T-cell (primary cell): ENCODE measurements at regions not wholly inside any gene's neighbourhood (a gene's known extent, or its start where the extent isn't known, plus 50 kb on each side); places are given as distances from the start of the nearest gene placed in this dataset.

Source experiments
- ATAC-seq, 4 experiments: fragments of 200-7000 bp in 3 of 4; fragments of 150-1000 bp in 1 of 4; cut with Tn5 transposase; replicated peaks in 1 of 4; 1 replicate in 3 of 4; 2 replicates in 1 of 4; pipeline ENCODE4 v1.10.0; 2021; ENCODE audit warnings: moderate library complexity in 3 of 4, mild to moderate bottlenecking in 2 of 4, moderate number of reproducible peaks in 1 of 4
- CTCF ChIA-PET, 2 donors: fragments of 300-600 bp; sonication (Branson Sonifier 250); formaldehyde crosslinking; loops; one replicate each; lab custom pipeline; 2022; ENCODE audit warnings: antibody characterized with exemption in 2 of 2; lab: Charles Lee
- POLR2A ChIA-PET, 2 donors: fragments of 300-600 bp; sonication (Branson Sonifier 250); formaldehyde crosslinking; loops; one replicate each; lab custom pipeline; 2022; ENCODE audit warnings: antibody characterized with exemption in 2 of 2; lab: Charles Lee
- DNase-seq, 35 experiments: peaks; one replicate each; pipeline versions ENCODE4 v3.0.0 to v3.0.0-alpha.2; 2013 to 2023
- H3K27ac ChIP-seq: one replicate; pipeline ENCODE4 v1.5.1; 2013; ENCODE audit warnings: low read length
- H3K27me3 ChIP-seq, 2 experiments: replicated peaks in 1 of 2; 1 replicate in 1 of 2; 2 replicates in 1 of 2; pipeline versions ENCODE4 v1.6.1 to v1.7.0; 2013; ENCODE audit warnings: low read length in 1 of 2, mixed read lengths in 1 of 2; ENCODE audit not compliant: control insufficient read depth in 2 of 2, insufficient read depth in 2 of 2; ENCODE audit errors: extremely low read depth in 1 of 2
- H3K36me3 ChIP-seq, 2 donors: 1 replicate in 1 of 2; 2 replicates in 1 of 2; pipeline versions ENCODE4 v1.6.1 to v1.7.0; 2013; ENCODE audit warnings: low read length in 1 of 2; ENCODE audit not compliant: control insufficient read depth in 2 of 2, insufficient read depth in 1 of 2; ENCODE audit errors: extremely low read depth in 1 of 2
- H3K4me1 ChIP-seq, 2 experiments: 1 replicate in 1 of 2; 2 replicates in 1 of 2; pipeline versions ENCODE4 v1.6.1 to v1.7.0; 2013; ENCODE audit warnings: low read length in 2 of 2, mixed read lengths in 1 of 2; ENCODE audit not compliant: insufficient read depth in 2 of 2, control insufficient read depth in 1 of 2; ENCODE audit errors: extremely low read depth in 1 of 2
- H3K4me3 ChIP-seq, 2 donors: 1 replicate in 1 of 2; 2 replicates in 1 of 2; pipeline versions ENCODE4 v1.5.1 to v1.7.0; 2013; ENCODE audit warnings: mild to moderate bottlenecking in 2 of 2, low read length in 1 of 2, moderate library complexity in 1 of 2; ENCODE audit not compliant: control insufficient read depth in 1 of 2; ENCODE audit errors: extremely low read depth in 1 of 2
- H3K9me3 ChIP-seq: 2 replicates; pipeline ENCODE4 v1.7.0; 2013
- H3K27ac Mint-ChIP-seq, 2 donors: one replicate each; pipeline ENCODE4 v1.8.0; 2020 to 2021; ENCODE audit warnings: mild to moderate bottlenecking in 2 of 2, mixed read lengths in 2 of 2
- H3K27me3 Mint-ChIP-seq, 2 donors: one replicate each; pipeline ENCODE4 v1.8.0; 2021 to 2022; ENCODE audit warnings: mixed read lengths in 2 of 2
- H3K36me3 Mint-ChIP-seq: one replicate; pipeline ENCODE4 v1.8.0; 2021; ENCODE audit warnings: mixed read lengths
- H3K4me1 Mint-ChIP-seq, 3 donors: one replicate each; pipeline ENCODE4 v1.8.0; 2020 to 2022; ENCODE audit warnings: mixed read lengths in 3 of 3, mild to moderate bottlenecking in 1 of 3
- H3K4me3 Mint-ChIP-seq, 3 donors: one replicate each; pipeline ENCODE4 v1.8.0; 2020 to 2022; ENCODE audit warnings: mild to moderate bottlenecking in 3 of 3, mixed read lengths in 3 of 3, moderate library complexity in 3 of 3
- H3K9me3 Mint-ChIP-seq, 3 donors: one replicate each; pipeline ENCODE4 v1.8.0; 2020 to 2022; ENCODE audit warnings: mixed read lengths in 3 of 3
- WGBS: methylation state at CpG from one replicate; pipeline ENCODE4 v1.1.5; 2013; ENCODE audit warnings: missing lambda C conversion rate; ENCODE audit not compliant: insufficient coverage; 5-methylcytosine and 5-hydroxymethylcytosine counted together

- Histone ChIP-seq H3K27ac (no peak overlapping the region), H3K4me1 (no peaks in the 10 kb centered on the region), H3K36me3 (no peaks in the 10 kb centered on the region), H3K4me3 (no peak overlapping the region), H3K27me3 (peaks cover 0 to 18% of the 10 kb centered on the region in 2 experiments), H3K9me3 (no peaks in the 10 kb centered on the region)
- CTCF ChIA-PET: no interaction called here
- H3K36me3 Mint-ChIP-seq: no peaks in the 10 kb centered on the region
- peaks cover 8 to 10% of the 10 kb centered on the region in 2 donors for H3K27me3 Mint-ChIP-seq
- no peak for ATAC-seq
- no peaks in the 10 kb centered on the region for H3K4me1 Mint-ChIP-seq
- no peak overlapping the region for H3K27ac Mint-ChIP-seq
- no peak for DNase-seq
- H3K4me3 Mint-ChIP-seq: no peak overlapping the region
- no peaks in the 10 kb centered on the region for H3K9me3 Mint-ChIP-seq
- 96% methylated on average over 2 of the region's 5 CpGs for WGBS
- POLR2A ChIA-PET: no interaction called here
Observed at GRCh38 chr6:166075925-166076324, 91.7 kb downstream of the TBXT start.

DNA sequence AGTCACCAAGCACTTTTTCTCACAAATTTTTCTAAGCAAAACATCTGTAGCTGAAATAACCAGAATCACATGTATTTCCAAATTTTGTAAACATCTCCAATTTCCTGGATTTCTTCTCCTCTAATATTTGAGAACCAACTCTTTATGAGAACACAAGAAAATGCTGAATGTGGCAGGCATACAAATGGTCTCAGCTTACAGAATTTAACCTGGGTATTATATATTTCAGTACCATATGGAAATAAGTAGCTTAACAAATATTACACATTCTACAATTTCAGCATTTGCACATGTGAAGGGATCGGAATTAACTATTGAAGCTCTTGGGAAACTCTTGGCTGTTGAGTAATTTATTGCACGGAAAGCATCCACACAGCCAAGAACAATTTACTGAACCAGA, 92.5 kb downstream of the TBXT start:
- no peaks in the 10 kb centered on the region for H3K36me3 Mint-ChIP-seq
- POLR2A ChIA-PET: no interaction called here
- no peak overlapping the region for H3K27ac ChIP-seq
- H3K9me3 Mint-ChIP-seq: no peaks in the 10 kb centered on the region
- no peaks in the 10 kb centered on the region for H3K4me1 ChIP-seq
- H3K4me3 Mint-ChIP-seq: no peak overlapping the region
- DNase-seq: no peak
- no peak for ATAC-seq
- no peak overlapping the region for H3K4me3 ChIP-seq
- H3K27me3 ChIP-seq: peaks cover 0 to 18% of the 10 kb centered on the region in 2 experiments
- no peaks in the 10 kb centered on the region for H3K4me1 Mint-ChIP-seq
- CTCF ChIA-PET: interaction anchor here in 1 of 2 donors (0.5 kb wide), 1 partner anchor 39 kb away, joined by 4 read pairs; no protein-coding TSS in a partner anchor
- no CpG with 5 or more reads among the region's 2 CpGs for WGBS
- H3K27me3 Mint-ChIP-seq: peaks cover 8 to 10% of the 10 kb centered on the region in 2 donors
- no peaks in the 10 kb centered on the region for H3K9me3 ChIP-seq
- H3K36me3 ChIP-seq: no peaks in the 10 kb centered on the region
- no peak overlapping the region for H3K27ac Mint-ChIP-seq

GRCh38 chr6:166073082-166073481, 94.6 kb downstream of the TBXT start:
- ATAC-seq (no peak), DNase-seq (no peak)
- WGBS: 82% methylated on average over 7 of the region's 9 CpGs
- Histone ChIP-seq H3K4me1 (no peaks in the 10 kb centered on the region), H3K9me3 (no peaks in the 10 kb centered on the region), H3K36me3 (no peaks in the 10 kb centered on the region), H3K27ac (no peak overlapping the region), H3K27me3 (peaks cover 0 to 18% of the 10 kb centered on the region in 2 experiments), H3K4me3 (no peak overlapping the region)
- Mint-ChIP-seq H3K9me3 (peaks cover 0 to 5% (median 5%) of the 10 kb centered on the region in 3 donors), H3K27me3 (peaks cover 4 to 11% of the 10 kb centered on the region in 2 donors), H3K4me3 (no peak overlapping the region), H3K36me3 (no peaks in the 10 kb centered on the region), H3K4me1 (no peaks in the 10 kb centered on the region), H3K27ac (no peak overlapping the region)
- CTCF ChIA-PET: no interaction called here
- POLR2A ChIA-PET: no interaction called here

DNA sequence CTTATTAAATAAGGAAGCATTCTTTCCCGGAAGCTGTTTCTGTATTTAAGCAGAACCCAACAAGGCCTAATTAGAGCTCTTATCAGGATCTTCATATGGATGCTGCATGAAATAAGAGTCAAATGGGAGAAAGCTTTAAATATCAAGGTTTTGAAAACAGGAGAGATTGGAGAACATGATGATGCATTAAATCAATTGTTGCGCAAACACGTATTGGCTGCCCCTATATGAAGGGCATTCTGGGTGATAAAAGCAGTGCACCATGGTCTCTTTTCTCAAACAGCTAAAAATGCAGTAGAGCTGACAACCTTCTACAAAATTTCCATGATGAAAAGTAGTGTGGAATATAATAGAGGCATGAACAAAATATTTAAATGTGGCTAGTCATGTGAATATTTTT, 98.9 kb downstream of the TBXT start:
- Histone ChIP-seq H3K27me3 (peaks cover 0 to 10% of the 10 kb centered on the region in 2 experiments), H3K4me1 (no peaks in the 10 kb centered on the region), H3K36me3 (no peaks in the 10 kb centered on the region), H3K9me3 (no peaks in the 10 kb centered on the region), H3K27ac (no peak overlapping the region), H3K4me3 (no peak overlapping the region)
- H3K9me3 Mint-ChIP-seq: peaks cover 3 to 10% (median 7%) of the 10 kb centered on the region in 3 donors
- DNase-seq: no peak
- no peaks in the 10 kb centered on the region for H3K36me3 Mint-ChIP-seq
- CTCF ChIA-PET: no interaction called here
- no peak for ATAC-seq
- POLR2A ChIA-PET: no interaction called here
- no peak overlapping the region for H3K27ac Mint-ChIP-seq
- no peak overlapping the region for H3K4me3 Mint-ChIP-seq
- 70% methylated on average over 2 of the region's 3 CpGs for WGBS
- H3K27me3 Mint-ChIP-seq: peaks cover 4 to 7% of the 10 kb centered on the region in 2 donors
- no peaks in the 10 kb centered on the region for H3K4me1 Mint-ChIP-seq

- peaks cover 1% of the 10 kb centered on the region for H3K9me3 ChIP-seq
- DNase-seq (no peak), ATAC-seq (no peak)
- WGBS: 70% methylated on average over 3 of the region's 10 CpGs
- H3K27ac ChIP-seq: no peak overlapping the region
- no peaks in the 10 kb centered on the region for H3K36me3 Mint-ChIP-seq
- H3K36me3 ChIP-seq: no peaks in the 10 kb centered on the region
- H3K4me3 ChIP-seq: no peak overlapping the region
- H3K27me3 Mint-ChIP-seq: peaks cover 5 to 15% of the 10 kb centered on the region in 2 donors
- POLR2A ChIA-PET: no interaction called here
- H3K4me1 ChIP-seq: no peaks in the 10 kb centered on the region
- peaks cover 14 to 29% (median 28%) of the 10 kb centered on the region in 3 donors for H3K9me3 Mint-ChIP-seq
- H3K4me3 Mint-ChIP-seq: no peak overlapping the region
- CTCF ChIA-PET: no interaction called here
- no peaks in the 10 kb centered on the region for H3K27me3 ChIP-seq
- H3K4me1 Mint-ChIP-seq: no peaks in the 10 kb centered on the region
- H3K27ac Mint-ChIP-seq: no peak overlapping the region
Observed at GRCh38 chr6:166058064-166058739, 109.4 kb downstream of the TBXT start.

GRCh38 chr6:166057431-166057830, 110.2 kb downstream of the TBXT start:
- no peaks in the 10 kb centered on the region for H3K4me1 Mint-ChIP-seq
- peaks cover 19 to 34% (median 24%) of the 10 kb centered on the region in 3 donors for H3K9me3 Mint-ChIP-seq
- no peak overlapping the region for H3K4me3 Mint-ChIP-seq
- WGBS: no CpG with 5 or more reads among the region's 2 CpGs
- POLR2A ChIA-PET: no interaction called here
- no peak overlapping the region for H3K4me3 ChIP-seq
- peaks cover 5 to 15% of the 10 kb centered on the region in 2 donors for H3K27me3 Mint-ChIP-seq
- H3K9me3 ChIP-seq: peaks cover 5% of the 10 kb centered on the region
- H3K36me3 ChIP-seq: no peaks in the 10 kb centered on the region
- H3K27ac ChIP-seq: no peak overlapping the region
- ATAC-seq (no peak), DNase-seq (no peak)
- H3K36me3 Mint-ChIP-seq: no peaks in the 10 kb centered on the region
- H3K27me3 ChIP-seq: no peaks in the 10 kb centered on the region
- CTCF ChIA-PET: no interaction called here
- H3K27ac Mint-ChIP-seq: no peak overlapping the region
- H3K4me1 ChIP-seq: no peaks in the 10 kb centered on the region
